K562 (cell line): ENCODE measurements at regions not wholly inside any gene's neighbourhood (a gene's known extent, or its start where the extent isn't known, plus 50 kb on each side); places are given as distances from the start of the nearest gene placed in this dataset.

Source experiments
- CHD4 ChIP-seq: fragments of 200-600 bp; sonication (generic); IDR thresholded peaks from 3 replicates; pipeline ENCODE4 v1.6.1; 2012; ENCODE audit warnings: low read depth, mild to moderate bottlenecking, mixed read lengths, low read length, inconsistent platforms; ENCODE audit not compliant: insufficient read depth, insufficient replicate concordance, poor library complexity, severe bottlenecking
- HMBOX1 ChIP-seq: sonication (generic); IDR thresholded peaks from 2 replicates; pipeline ENCODE4 v1.6.1; 2016
- MIER1 ChIP-seq: fragments of 450-650 bp; IDR thresholded peaks from 2 replicates; pipeline ENCODE4 v1.6.1; 2016; ENCODE audit warnings: antibody characterized with exemption, mild to moderate bottlenecking, low read depth
- NONO ChIP-seq, 2 experiments: fragments of 200-400 bp in 1 of 2; fragments of 450-650 bp in 1 of 2; formaldehyde crosslinking in 1 of 2; IDR thresholded peaks; 2 replicates each; pipeline ENCODE4 v1.6.1; 2017; ENCODE audit warnings: low read depth in 2 of 2, mild to moderate bottlenecking in 2 of 2, moderate library complexity in 2 of 2, low read length in 1 of 2
- PYGO2 ChIP-seq: fragments of 450-650 bp; IDR thresholded peaks from 2 replicates; pipeline ENCODE4 v1.6.1; 2016; ENCODE audit warnings: mild to moderate bottlenecking, missing genetic modification characterization, moderate library complexity, missing compliant biosample characterization
- RNF2 ChIP-seq: sonication (generic); IDR thresholded peaks from 2 replicates; pipeline ENCODE4 v1.6.1; 2016
- ZBTB40 ChIP-seq, 2 experiments: fragments of 450-650 bp in 1 of 2; sonication (generic) in 1 of 2; formaldehyde crosslinking in 1 of 2; IDR thresholded peaks; 2 replicates each; pipeline versions ENCODE4 v1.7.1 to v1.9.0; 2016 to 2022; ENCODE audit warnings: inconsistent platforms in 1 of 2, mild to moderate bottlenecking in 1 of 2, missing genetic modification reagents in 1 of 2
- ZKSCAN3 ChIP-seq: fragments of 250-450 bp; sonication (Bioruptor Pico); IDR thresholded peaks from 2 replicates; pipeline ENCODE4 v1.4.0; 2020
- ZNF644 ChIP-seq: fragments of 200-800 bp; sonication (Bioruptor generic); IDR thresholded peaks from 2 replicates; pipeline ENCODE4 v1.6.1; 2016; ENCODE audit warnings: low read depth, missing genetic modification characterization, missing compliant biosample characterization
- TF ChIP-seq, protein P1 (sequence below): fragments of 450-650 bp; formaldehyde crosslinking; IDR thresholded peaks from 2 replicates; pipeline ENCODE4 v1.4.0; 2022; ENCODE audit warnings: missing genetic modification characterization

DNA sequence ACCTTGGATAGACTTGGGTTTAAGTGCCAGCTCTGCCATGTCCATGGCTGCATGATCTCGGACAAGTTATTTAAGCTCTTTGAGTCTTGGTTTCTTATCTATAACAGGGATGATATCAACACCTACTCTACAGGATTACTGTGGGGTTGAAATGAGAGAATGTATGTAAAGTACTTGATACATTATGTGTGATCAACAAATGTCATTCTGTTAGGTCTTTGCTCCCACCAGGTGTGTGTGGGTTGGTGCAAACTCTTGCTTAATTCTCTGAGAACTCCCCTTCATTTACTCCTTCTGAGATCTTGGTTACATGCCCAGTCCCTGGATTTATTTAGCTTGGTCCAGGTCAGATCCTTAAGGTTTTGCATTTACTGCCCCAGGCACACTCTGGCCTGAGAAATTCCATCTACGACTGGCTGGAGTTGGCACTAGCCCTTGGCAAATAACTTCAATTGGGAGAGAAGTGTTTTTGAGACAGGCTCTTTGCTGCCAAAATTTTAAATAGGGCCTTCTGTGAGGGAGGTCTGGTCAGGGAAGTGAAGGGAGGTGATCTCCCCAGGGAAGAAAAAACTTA is 63.5 kb upstream of the KLF9 start (continued):
- TF ChIP-seq ZBTB40 (IDR thresholded peaks at IDR 0.05) (no peak), ZBTB40 (CRISPR knock-in tag; IDR thresholded peaks at IDR 0.05) (no peak), ZNF644 (tag) (no peak), CHD4 (no peak), HMBOX1 (no peak), MIER1 (no peak), ZKSCAN3 (CRISPR knock-in tag) (no peak), RNF2 (no peak), NONO (IDR thresholded peaks at IDR 0.05; ENCODE audit: low read depth in 2 of 2, low read length in 1 of 2) (no peak), PYGO2 (tag) (no peak)
- TF ChIP-seq, protein P1, sequence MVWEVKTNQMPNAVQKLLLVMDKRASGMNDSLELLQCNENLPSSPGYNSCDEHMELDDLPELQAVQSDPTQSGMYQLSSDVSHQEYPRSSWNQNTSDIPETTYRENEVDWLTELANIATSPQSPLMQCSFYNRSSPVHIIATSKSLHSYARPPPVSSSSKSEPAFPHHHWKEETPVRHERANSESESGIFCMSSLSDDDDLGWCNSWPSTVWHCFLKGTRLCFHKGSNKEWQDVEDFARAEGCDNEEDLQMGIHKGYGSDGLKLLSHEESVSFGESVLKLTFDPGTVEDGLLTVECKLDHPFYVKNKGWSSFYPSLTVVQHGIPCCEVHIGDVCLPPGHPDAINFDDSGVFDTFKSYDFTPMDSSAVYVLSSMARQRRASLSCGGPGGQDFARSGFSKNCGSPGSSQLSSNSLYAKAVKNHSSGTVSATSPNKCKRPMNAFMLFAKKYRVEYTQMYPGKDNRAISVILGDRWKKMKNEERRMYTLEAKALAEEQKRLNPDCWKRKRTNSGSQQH, result no peak
- TF ChIP-seq, all 486 proteins: peak for 0
